CMK (cell line): ENCODE measurements at regions not wholly inside any gene's neighbourhood (a gene's known extent, or its start where the extent isn't known, plus 50 kb on each side); places are given as distances from the start of the nearest gene placed in this dataset.
"Not testable (repeated sequence)": the region's sequence is repeated elsewhere in the genome, so short reads cannot be mapped to it uniquely, and the experiment has no call there.

Experiments
- DNase-seq: peaks from one replicate; pipeline ENCODE4 v3.0.0-alpha.2; 2010; ENCODE audit warnings: low read depth

- no peak for DNase-seq
Observed at GRCh38 chr10:30531751-30532530, 97.6 kb downstream of the LYZL2 start.

- DNase-seq = peak; percentile 34
Observed at GRCh38 chr10:30529373-30529998, 95.5 kb downstream of the MAP3K8 start.

GRCh38 chr10:30528429-30528786, 94.4 kb downstream of the MAP3K8 start:
- no peak for DNase-seq

DNA sequence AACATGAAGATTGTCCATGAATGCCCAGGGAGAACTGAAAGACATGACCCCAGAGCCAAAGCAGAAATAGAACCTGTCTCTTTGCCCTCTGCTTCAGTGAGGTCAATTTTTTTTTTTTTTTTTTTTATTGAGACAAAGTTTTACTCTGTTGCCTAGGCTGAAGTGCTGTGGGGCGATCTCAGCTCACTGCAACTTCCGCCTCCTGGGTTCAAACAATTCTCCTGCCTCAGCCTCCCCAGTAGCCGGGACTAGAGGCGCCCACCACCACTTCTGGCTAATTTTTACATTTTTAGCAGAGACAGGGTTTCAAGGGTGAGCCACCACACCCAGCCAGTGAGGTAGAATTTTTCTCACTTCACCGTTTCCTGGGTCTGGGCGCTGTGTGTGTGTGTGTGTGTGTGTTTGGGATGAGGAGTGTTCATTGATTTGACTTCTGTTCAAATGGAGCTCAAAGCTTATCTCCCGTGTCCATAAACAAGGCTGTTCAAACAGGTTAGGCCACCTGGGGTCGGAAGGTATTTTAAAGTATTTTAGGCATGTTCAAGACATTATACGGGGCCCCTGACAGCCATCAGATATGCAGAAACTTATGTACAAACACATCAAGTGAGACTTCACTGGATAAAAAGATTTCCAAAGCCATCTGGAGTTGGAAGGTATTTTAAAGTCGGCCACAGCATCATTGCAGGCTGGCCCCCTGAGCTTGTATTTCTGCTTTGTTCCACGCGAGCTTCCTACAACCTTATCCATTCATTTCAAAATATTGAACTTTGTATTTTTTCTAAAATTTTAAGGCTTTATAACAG, 93.8 kb downstream of the MAP3K8 start:
- no peak for DNase-seq

GRCh38 chr10:30522661-30523078, 88.7 kb downstream of the MAP3K8 start:
- DNase-seq = not testable (repeated sequence)

DNA sequence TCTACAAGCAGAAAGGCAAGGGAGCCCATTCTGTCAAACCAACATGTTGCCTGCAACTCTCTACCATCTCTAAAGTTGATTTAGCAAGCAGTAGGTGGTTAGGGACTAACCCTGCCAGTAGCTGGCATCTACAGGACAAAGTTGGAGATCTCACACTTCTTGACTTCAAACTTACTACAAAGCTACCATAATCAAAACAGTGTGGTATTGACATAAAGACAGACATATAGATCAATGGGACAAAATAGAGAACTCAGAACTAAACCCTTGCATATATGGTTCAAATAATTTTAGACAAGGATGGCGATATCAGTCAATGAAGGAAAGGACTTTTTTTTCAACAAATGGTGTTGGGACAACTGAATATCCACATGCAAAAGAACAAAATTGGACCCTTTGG, 84.9 kb downstream of the MAP3K8 start:
- no peak for DNase-seq
